ENCODE measurements at regions not wholly inside any gene's neighbourhood (a gene's known extent, or its start where the extent isn't known, plus 50 kb on each side); places are given as distances from the start of the nearest gene placed in this dataset.

DNA sequence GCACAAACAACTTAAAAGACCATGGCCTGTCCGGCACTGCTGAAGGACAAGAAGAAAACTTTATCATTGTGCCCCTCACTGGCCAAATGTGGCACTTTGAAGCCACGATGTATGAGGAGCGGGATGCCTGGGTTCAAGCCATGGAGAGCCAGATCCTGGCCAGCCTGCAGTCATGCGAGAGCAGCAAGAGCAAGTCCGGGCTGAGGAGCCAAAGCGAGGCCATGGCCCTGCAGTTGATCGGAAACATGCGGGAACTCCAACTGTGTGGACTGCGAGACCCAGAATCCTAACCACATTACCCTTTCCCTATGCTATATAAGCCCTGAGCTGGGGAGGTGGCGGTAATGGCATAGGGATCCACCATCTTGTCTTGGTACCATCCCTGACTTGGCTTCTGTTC, 497.9 kb downstream of the ANXA1 start:
- H3K9me3 ChIP-seq (ENCODE audit: control insufficient read depth in 1 of 2, insufficient read depth in 1 of 2, low read length in 2 of 2) = peaks cover 0 to 21% of the 10 kb centered on the region in 2 experiments
- Mint-ChIP-seq H3K9me3 (peaks cover 7% of the 10 kb centered on the region), H3K36me3 (ENCODE audit: low read depth) (no peaks in the 10 kb centered on the region), H3K4me3 (no peak overlapping the region), H3K27ac (no peak overlapping the region), H3K27me3 (no peaks in the 10 kb centered on the region), H3K4me1 (ENCODE audit: low read depth) (no peaks in the 10 kb centered on the region)
- H3K27ac ChIP-seq (ENCODE audit: low read depth in 1 of 2, low read length in 2 of 2) = no peak overlapping the region
- ChIA-PET POLR2A (no interaction called here), CTCF (no interaction called here)
- TF ChIP-seq CTCF (IDR thresholded peaks at IDR 0.05) = no peak
- no peaks in the 10 kb centered on the region for H3K27me3 ChIP-seq (ENCODE audit: control insufficient read depth in 1 of 2, insufficient read depth in 2 of 2, low read length in 2 of 2)
- H3K4me1 ChIP-seq (ENCODE audit: insufficient read depth, low read length) = no peaks in the 10 kb centered on the region
- no peak overlapping the region for H3K4me3 ChIP-seq (ENCODE audit: low read length)
- ATAC-seq (ENCODE audit: poor library complexity) (no peak), DNase-seq (no peak)
- H3K36me3 ChIP-seq (ENCODE audit: insufficient read depth, low read length) = no peaks in the 10 kb centered on the region
- intact Hi-C loops (cut with DNase I, micrococcal nuclease) = no loop called here

GRCh38 chr9:73655363-73655762, 503.7 kb downstream of the ANXA1 start:
- ATAC-seq (ENCODE audit: poor library complexity) (no peak), DNase-seq (no peak)
- Mint-ChIP-seq H3K4me1 (ENCODE audit: low read depth) (no peaks in the 10 kb centered on the region), H3K4me3 (no peak overlapping the region), H3K27ac (no peak overlapping the region), H3K36me3 (ENCODE audit: low read depth) (no peaks in the 10 kb centered on the region), H3K9me3 (no peaks in the 10 kb centered on the region), H3K27me3 (no peaks in the 10 kb centered on the region)
- ChIA-PET CTCF (no interaction called here), POLR2A (no interaction called here)
- Histone ChIP-seq H3K4me3 (ENCODE audit: low read length) (no peak overlapping the region), H3K4me1 (ENCODE audit: insufficient read depth, low read length) (no peaks in the 10 kb centered on the region), H3K36me3 (ENCODE audit: insufficient read depth, low read length) (no peaks in the 10 kb centered on the region), H3K9me3 (ENCODE audit: control insufficient read depth in 1 of 2, insufficient read depth in 1 of 2, low read length in 2 of 2) (no peaks in the 10 kb centered on the region), H3K27me3 (ENCODE audit: control insufficient read depth in 1 of 2, insufficient read depth in 2 of 2, low read length in 2 of 2) (no peaks in the 10 kb centered on the region), H3K27ac (ENCODE audit: low read depth in 1 of 2, low read length in 2 of 2) (no peak overlapping the region)
- no peak for TF ChIP-seq CTCF (IDR thresholded peaks at IDR 0.05)
- intact Hi-C loops (cut with DNase I, micrococcal nuclease) = no loop called here

GRCh38 chr9:73655831-73656230, 504.2 kb downstream of the ANXA1 start:
- Mint-ChIP-seq H3K9me3 (no peaks in the 10 kb centered on the region), H3K36me3 (ENCODE audit: low read depth) (no peaks in the 10 kb centered on the region), H3K27me3 (no peaks in the 10 kb centered on the region), H3K4me3 (no peak overlapping the region), H3K27ac (no peak overlapping the region), H3K4me1 (ENCODE audit: low read depth) (no peaks in the 10 kb centered on the region)
- Histone ChIP-seq H3K27me3 (ENCODE audit: control insufficient read depth in 1 of 2, insufficient read depth in 2 of 2, low read length in 2 of 2) (no peaks in the 10 kb centered on the region), H3K27ac (ENCODE audit: low read depth in 1 of 2, low read length in 2 of 2) (no peak overlapping the region), H3K4me3 (ENCODE audit: low read length) (no peak overlapping the region), H3K9me3 (ENCODE audit: control insufficient read depth in 1 of 2, insufficient read depth in 1 of 2, low read length in 2 of 2) (no peaks in the 10 kb centered on the region), H3K36me3 (ENCODE audit: insufficient read depth, low read length) (no peaks in the 10 kb centered on the region), H3K4me1 (ENCODE audit: insufficient read depth, low read length) (no peaks in the 10 kb centered on the region)
- DNase-seq (no peak), ATAC-seq (ENCODE audit: poor library complexity) (no peak)
- ChIA-PET CTCF (no interaction called here), POLR2A (no interaction called here)
- intact Hi-C loops (cut with DNase I, micrococcal nuclease) = no loop called here
- TF ChIP-seq CTCF (IDR thresholded peaks at IDR 0.05) = no peak

All from CD4-positive, alpha-beta T cell (primary cell).